ENCODE measurements at regions not wholly inside any gene's neighbourhood (a gene's known extent, or its start where the extent isn't known, plus 50 kb on each side); places are given as distances from the start of the nearest gene placed in this dataset.

DNA sequence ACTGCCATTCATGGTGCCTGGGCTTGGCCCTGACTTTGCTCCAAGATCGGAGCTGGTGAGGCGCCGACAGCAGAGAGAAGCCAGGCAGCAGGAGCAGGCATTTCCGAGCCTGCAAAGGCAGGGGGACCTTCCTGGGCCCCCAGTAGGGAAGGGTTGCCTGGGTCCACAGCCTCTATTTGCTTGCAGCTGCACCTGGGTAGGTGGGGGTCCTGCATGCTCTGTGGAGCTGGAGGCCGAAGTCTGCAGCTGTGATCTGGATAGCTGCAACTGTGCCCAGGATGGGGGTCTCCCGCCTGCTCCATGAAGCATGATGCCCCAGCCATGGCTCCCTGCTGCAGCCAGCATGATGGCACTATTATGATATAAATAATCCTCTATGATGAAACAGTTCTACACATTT lies 2144.2 kb downstream of the PCDH9 start:
- intact Hi-C loops (cut with micrococcal nuclease), result no loop called here

GRCh38 chr13:65074248-65074647 lies 2155.9 kb downstream of the PCDH9 start:
- intact Hi-C loops (cut with micrococcal nuclease), result no loop called here

DNA sequence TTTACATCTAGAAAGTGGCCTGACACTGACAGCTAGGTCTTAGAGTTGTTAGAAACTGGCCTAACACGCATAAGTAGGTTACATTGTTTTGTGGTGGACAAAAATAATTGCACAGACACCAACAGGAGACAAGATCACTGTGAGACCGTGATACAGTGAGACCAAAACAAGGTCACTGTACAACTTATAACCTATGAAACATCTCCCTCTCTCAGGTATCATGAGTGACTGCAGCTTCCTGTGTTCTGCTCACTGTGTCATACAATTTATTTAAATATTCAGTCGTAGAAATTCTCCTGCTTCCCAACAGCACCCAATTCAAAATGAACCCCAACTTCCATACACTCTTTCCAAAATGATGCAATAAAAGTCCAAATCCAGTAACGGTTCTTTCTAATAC lies 2165.2 kb downstream of the PCDH9 start:
- intact Hi-C loops (cut with micrococcal nuclease), result no loop called here

DNA sequence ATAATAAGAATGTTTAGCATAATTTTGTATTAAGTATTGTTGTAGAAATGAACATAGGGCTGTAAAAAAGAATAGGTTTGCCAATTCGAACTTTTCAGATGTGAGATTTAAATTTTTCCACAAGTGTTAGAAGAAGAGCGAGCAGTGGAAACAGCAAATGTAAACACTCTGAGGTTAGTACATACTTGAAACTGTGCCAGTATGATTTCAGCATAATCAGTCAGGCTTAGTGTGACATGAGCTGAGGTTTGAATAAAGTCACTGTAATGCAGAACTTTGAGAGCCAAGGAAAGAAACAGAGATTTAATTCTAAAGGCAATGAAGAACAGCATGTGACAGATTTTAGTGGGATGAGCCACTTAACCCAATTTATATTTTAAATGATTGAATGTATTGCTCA lies 2166.4 kb downstream of the PCDH9 start:
- intact Hi-C loops (cut with micrococcal nuclease), result no loop called here

GRCh38 chr13:65057986-65058385 lies 2172.2 kb downstream of the PCDH9 start:
- intact Hi-C loops (cut with micrococcal nuclease), result no loop called here

DNA sequence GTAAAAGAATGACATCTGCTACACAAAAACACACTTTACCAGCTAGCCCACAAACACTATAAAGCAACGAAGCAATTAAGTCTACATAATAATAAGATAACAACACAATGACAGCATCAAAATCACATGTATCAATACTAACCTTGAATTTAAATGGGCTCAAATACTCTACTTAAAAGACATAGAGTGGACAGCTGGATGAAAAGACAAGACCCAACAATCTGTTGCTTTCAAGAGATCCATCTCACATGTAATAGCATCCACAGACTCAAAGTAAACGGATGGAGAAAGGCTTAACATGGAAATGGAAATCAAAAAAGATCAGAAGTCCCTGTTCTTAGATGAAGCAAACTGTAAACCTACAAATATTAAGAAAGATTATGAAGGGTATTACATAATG lies 2175.9 kb downstream of the PCDH9 start:
- intact Hi-C loops (cut with micrococcal nuclease), result no loop called here

GRCh38 chr13:65036999-65037398 lies 2193.1 kb downstream of the PCDH9 start:
- intact Hi-C loops (cut with micrococcal nuclease), result no loop called here

- intact Hi-C loops (cut with micrococcal nuclease), result no loop called here
Observed at GRCh38 chr13:65035302-65035701, 2194.8 kb downstream of the PCDH9 start.

DNA sequence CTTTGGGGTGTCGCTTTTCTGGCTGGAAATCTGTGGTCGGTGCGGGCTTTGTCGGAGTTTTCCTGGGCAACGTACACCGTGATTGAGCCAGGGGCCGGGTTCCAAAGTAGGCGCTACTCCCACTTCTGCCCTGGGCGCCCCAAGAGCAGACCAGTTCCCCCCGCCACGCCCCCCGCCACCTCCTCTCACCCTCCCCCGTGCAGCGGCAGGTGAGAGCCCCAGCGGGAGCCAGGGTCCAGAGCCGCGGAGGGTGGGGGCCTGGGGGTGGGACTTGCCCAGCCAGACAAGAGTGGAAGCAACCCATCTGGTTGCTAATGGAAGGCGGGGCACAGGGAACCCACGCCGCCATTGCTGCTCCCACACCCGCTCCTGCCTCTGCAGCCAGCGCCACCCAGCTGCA lies 2195.9 kb downstream of the PCDH9 start:
- intact Hi-C loops (cut with micrococcal nuclease), result no loop called here

GRCh38 chr13:65032825-65033224 lies 2197.3 kb downstream of the PCDH9 start:
- intact Hi-C loops (cut with micrococcal nuclease), result no loop called here

- intact Hi-C loops (cut with micrococcal nuclease), result no loop called here
Observed at GRCh38 chr13:65028101-65028500, 2202.0 kb downstream of the PCDH9 start.

DNA sequence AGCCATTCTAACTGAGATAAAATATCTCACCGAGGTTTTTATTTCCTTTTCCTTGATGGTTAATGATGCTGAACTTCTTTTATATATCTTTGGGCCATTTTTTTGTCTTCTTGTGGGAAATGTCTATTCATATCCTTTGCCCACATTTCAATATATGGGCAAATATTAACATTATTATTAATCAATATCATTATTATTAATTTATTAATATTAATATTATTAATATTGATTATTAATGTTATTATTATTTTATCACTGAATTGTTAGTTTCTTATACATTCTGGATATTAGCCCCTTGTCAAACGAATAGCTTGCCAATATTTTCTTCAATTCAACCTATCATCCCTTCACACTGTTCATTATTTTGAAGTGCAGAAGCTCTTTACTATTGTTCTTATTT lies 2203.6 kb downstream of the PCDH9 start:
- intact Hi-C loops (cut with micrococcal nuclease), result no loop called here

GRCh38 chr13:65011378-65011777 lies 2218.8 kb downstream of the PCDH9 start:
- intact Hi-C loops (cut with micrococcal nuclease), result no loop called here

- intact Hi-C loops (cut with micrococcal nuclease), result no loop called here
Observed at GRCh38 chr13:64997438-64997837, 2232.7 kb downstream of the PCDH9 start.

DNA sequence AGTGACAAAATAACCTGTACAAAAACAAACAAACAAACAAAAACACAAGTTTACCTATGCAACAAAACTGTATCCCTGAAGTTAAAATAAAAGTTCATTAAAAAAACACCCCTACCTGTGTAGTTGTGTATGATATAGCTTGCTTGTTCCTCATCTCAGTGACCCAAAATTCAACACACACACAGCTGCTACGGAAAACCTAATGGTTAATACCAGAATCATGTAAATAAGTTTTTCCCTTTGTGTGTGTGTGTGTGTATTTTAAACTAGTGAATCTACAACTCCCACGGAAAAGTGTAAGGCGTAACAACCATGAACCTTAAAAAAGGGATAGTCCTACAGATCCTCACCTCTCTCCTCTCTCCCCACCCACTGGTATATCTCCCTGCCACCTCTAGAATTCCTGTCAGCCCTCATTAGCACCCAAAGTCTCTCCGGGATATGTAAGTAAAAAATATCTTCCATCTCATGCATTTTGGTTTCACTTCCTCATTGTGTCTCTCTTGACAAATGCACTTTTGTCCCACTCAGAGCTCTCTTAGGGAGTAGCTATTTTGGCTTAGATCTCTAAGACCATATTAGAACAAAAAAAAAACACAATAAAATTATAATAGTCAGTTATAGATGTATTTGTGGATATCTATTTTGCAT lies 2236.5 kb downstream of the PCDH9 start:
- intact Hi-C loops (cut with micrococcal nuclease), result no loop called here

DNA sequence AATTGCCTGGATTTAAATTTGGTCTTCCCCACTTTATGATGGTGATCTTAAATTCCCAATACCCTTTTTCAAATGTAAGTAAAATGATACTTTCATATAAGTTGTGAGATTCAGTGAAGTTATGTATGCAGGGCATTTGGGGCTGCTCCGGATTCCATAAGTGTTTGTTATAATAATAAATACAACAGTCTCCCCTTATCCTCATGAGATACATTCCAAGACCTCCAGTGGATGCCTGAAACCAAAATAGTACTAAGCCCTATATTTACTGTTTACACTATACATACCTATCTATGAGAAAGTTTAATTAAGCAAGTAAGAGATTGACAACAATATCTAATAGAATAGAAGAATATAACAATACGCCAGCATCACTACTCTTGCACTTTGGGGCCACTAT lies 2237.8 kb downstream of the PCDH9 start:
- intact Hi-C loops (cut with micrococcal nuclease), result no loop called here

DNA sequence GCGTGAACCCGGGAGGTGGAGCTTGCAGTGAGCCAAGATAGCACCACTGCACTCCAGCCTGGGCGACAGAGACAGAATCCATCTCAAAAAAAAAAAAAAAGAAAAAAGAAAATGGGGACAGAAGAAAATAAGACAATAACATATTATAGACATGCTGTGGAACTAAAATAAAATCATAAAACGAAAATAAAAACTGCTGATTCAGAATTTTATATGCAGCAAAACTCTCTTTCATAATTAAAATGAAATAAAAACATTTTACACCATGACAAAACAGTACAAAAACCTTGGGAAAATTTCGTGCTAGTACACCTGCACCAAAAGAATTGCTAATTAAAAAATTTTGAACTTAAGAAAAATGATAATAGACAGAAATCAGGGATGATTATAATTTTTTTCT lies 2245.1 kb downstream of the PCDH9 start:
- intact Hi-C loops (cut with micrococcal nuclease), result no loop called here

- intact Hi-C loops (cut with micrococcal nuclease), result no loop called here
Observed at GRCh38 chr13:64962404-64962803, 2267.7 kb downstream of the PCDH9 start.

GRCh38 chr13:64959276-64959675 lies 2270.9 kb downstream of the PCDH9 start:
- intact Hi-C loops (cut with micrococcal nuclease), result no loop called here

- intact Hi-C loops (cut with micrococcal nuclease), result no loop called here
Observed at GRCh38 chr13:64958106-64958505, 2272.0 kb downstream of the PCDH9 start.

DNA sequence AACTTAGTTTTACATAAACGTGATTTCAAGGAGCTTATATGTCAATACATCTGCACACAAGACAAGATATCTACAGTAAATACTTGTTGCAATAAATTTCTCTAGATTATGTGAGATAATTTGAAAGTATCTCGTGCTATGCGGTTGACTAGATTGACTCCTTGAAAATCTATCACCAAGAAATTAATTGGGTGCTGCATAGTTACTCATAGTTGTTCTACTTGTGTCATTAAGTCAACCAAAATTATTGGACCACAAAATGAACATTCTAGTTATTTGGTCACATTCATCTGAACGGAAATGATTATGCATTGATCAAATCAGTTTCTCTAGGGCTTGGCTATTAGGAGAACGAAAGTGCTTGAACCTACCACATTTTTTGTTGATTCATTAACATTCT lies 2291.5 kb downstream of the PCDH9 start:
- intact Hi-C loops (cut with micrococcal nuclease), result no loop called here

DNA sequence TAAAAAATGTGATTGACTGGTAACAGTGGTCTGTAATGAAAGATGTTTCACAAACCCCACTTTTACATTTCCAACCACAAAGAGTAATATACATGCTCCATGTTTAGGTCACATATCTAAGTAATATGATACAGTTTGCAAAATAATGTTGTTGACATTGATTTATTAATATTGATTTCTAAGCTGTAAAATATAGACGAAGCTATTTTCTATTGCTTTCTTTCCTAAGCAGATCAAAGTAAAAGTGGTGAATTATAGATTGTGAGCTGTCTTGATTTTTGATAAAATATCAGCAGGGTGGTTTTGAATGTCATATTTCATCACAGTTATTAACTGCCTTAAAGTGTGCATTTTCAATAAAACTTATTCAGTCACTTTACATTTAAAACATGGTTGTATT lies 2292.8 kb downstream of the PCDH9 start:
- intact Hi-C loops (cut with micrococcal nuclease), result no loop called here

DNA sequence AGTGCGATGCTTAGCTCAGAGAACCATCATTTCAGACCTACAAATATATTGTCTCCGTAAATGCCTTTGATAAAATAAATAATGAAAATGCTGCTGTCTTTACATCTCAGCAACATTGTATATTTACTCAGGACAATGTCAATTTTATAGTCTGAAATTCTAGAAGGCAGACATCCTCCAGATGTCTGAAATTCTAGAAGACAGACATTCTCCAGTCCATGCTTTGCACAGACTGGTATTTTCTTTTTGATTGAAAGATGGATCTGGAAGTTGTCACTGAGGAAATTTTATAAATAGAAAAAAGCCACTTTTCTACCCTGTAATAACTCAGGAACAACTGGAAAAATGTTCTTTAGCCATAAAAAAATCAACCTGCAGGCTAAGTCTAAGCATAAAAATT lies 2293.3 kb downstream of the PCDH9 start:
- intact Hi-C loops (cut with micrococcal nuclease), result no loop called here

DNA sequence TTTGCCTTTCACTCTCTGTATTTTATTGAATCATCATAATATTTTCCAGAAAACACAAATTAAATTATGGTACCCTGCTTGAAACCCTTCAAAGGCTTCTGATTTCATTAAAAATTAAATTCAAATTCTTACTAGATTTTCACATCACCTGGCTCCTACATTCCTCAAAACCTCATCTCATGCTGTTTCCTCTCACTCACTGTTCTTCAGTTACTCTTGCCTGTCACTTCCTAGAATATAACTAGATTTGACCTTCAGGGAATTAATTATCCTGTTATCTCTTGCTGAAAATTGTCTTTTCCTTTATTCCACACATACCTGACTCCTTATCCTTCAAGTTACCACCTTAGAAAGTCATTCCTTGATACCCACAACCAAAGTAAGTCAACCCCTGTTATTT lies 2294.7 kb downstream of the PCDH9 start:
- intact Hi-C loops (cut with micrococcal nuclease), result no loop called here

Measured in T-helper 1 cell treated with Interleukin-12 subunit alpha and Interleukin-12 subunit beta and Interleukin-4 antibody, amounts not matched to agents 30 ng/mL and 1 ng/mL, for 36 hours (primary cell).